22Rv1 (cell line): ENCODE measurements at regions not wholly inside any gene's neighbourhood (a gene's known extent, or its start where the extent isn't known, plus 50 kb on each side); places are given as distances from the start of the nearest gene placed in this dataset.
"Not testable (repeated sequence)": the region's sequence is repeated elsewhere in the genome, so short reads cannot be mapped to it uniquely, and the experiment has no call there.

ENCODE experiments used
- H3K27ac ChIP-seq: fragments of 450-650 bp; 2 replicates; pipeline ENCODE4 v1.5.1; 2017
- CTCF ChIP-seq: fragments of 450-650 bp; IDR thresholded peaks from 2 replicates; pipeline ENCODE4 v1.5.1; 2017; ENCODE audit warnings: mild to moderate bottlenecking
- ZFX ChIP-seq: fragments of 450-650 bp; IDR thresholded peaks from 2 replicates; pipeline ENCODE4 v1.6.1; 2017; ENCODE audit warnings: antibody characterized with exemption, borderline replicate concordance

DNA sequence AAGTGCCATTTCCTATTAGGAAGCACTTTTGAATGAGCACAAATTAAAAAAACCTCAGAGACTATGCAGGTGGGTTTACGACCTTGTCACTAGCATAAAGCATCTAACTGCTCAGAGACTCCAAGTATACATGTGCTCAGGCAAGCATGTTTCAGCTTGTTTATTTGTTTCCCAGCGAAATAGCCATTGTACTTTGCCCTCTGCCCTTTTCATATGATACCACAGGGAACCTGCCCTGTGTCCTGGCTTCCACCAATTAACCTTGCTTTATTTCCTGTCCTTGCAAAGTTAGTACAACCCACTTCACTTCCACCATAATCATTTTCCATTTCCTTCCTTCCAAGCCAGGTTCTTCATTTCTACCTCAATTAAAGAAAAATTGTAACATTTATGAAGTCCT, 194.9 kb downstream of the DUSP6 start:
- H3K27ac ChIP-seq: peak overlapping the region; percentile 50
- TF ChIP-seq ZFX (no peak), CTCF (no peak)

DNA sequence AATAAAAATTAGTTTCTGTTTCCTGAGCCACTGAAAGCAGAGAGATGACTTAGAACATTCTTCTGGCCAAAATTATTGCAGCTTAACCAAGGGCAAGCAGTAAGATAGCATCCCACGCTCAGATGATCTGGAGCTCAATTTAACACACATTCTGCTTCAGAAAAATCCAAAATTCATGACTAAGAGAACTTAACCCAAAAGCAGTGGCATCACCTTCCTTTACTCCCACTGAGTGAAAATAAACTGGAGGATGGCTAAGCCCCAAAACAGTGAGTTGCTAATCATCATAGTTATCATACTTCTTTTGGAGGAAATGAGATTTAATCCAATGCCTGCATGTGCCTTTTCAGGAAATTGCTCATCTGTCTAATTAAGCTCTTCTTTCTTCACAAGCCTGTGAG, 195.4 kb downstream of the DUSP6 start:
- no peak overlapping the region; the same call in 1 of the 2 replicates for H3K27ac ChIP-seq

GRCh38 chr12:89156340-89156739, 196.0 kb downstream of the DUSP6 start:
- H3K27ac ChIP-seq: no peak overlapping the region
- TF ChIP-seq CTCF: no peak
- TF ChIP-seq ZFX: no peak

More for the DNA sequence above, 195.4 kb downstream of the DUSP6 start:
- TF ChIP-seq CTCF (no peak), ZFX (no peak)

- TF ChIP-seq ZFX (no peak), CTCF (no peak)
- no peak overlapping the region for H3K27ac ChIP-seq
These were observed 196.5 kb downstream of the DUSP6 start for GRCh38 chr12:89155826-89156225.

GRCh38 chr12:89154743-89155499, 197.4 kb downstream of the DUSP6 start:
- H3K27ac ChIP-seq: no peak overlapping the region
- TF ChIP-seq ZFX (no peak), CTCF (no peak)

GRCh38 chr12:89153341-89153740, 199.0 kb downstream of the DUSP6 start:
- no peak for TF ChIP-seq ZFX

DNA sequence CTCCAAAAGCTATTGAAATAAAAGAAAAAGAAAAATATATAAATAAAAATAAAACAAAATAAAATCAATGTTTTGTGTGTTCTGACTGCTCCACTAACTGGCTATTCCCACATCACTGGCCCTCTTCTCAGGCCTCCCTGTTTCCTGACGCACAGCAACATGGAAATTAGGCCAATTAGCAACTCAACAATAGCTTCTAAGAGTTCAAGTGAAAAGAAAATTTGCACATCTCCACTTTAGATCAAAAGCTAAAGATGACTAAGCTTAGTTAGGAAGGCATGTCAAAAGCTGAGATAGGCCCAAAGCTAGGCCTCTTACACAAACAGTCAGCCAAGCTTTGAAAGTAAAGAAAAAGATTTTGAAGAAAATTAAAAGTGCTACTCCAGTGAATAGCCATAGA, 200.8 kb downstream of the DUSP6 start:
- no peak for TF ChIP-seq CTCF
- no peak for TF ChIP-seq ZFX
- H3K27ac ChIP-seq: no peak overlapping the region

More at GRCh38 chr12:89153341-89153740, 199.0 kb downstream of the DUSP6 start:
- no peak overlapping the region for H3K27ac ChIP-seq

- H3K27ac ChIP-seq: not testable (repeated sequence)
These were observed 201.5 kb downstream of the DUSP6 start for GRCh38 chr12:89150789-89151188.
